A549 (cell line): ENCODE measurements at regions not wholly inside any gene's neighbourhood (a gene's known extent, or its start where the extent isn't known, plus 50 kb on each side); places are given as distances from the start of the nearest gene placed in this dataset.

ENCODE experiments used
- ATAC-seq, 2 experiments: fragments of 200-7000 bp in 1 of 2; fragments of >200 bp in 1 of 2; cut with Nextera tagmentation in 1 of 2; cut with Tn5 transposase in 1 of 2; 3 replicates each; pipeline versions ENCODE4 v1.8.0 to v1.9.1; 2018 to 2020; ENCODE audit warnings: mild to moderate bottlenecking in 1 of 2, moderate library complexity in 1 of 2
- CTCF ChIA-PET: fragments of 300-600 bp; sonication (Branson Sonifier 250); formaldehyde crosslinking; extraction: SDS; loops from one replicate; lab custom pipeline; 2021; ENCODE audit warnings: antibody characterized with exemption, inconsistent platforms; lab: Yijun Ruan, JAX
- POLR2A ChIA-PET: fragments of 350-600 bp; formaldehyde crosslinking; extraction: SDS; loops from one replicate; lab custom pipeline; 2021; ENCODE audit warnings: antibody characterized with exemption, inconsistent platforms; lab: Yijun Ruan, JAX
- DNase-seq, 2 experiments: peaks; one replicate each; pipeline versions ENCODE4 v3.0.0 to v3.0.0-alpha.2; 2011 to 2016; ENCODE audit warnings: low read depth in 1 of 2, low spot score in 1 of 2
- FAIRE-seq: peaks from 2 replicates; lab custom pipeline; 2011; peaks lifted over from hg19 to GRCh38; lab: Jason Lieb, UNC
- H3K27ac ChIP-seq, 2 experiments: fragments of >200 bp; sonication (Bioruptor Twin); formaldehyde crosslinking; 3 replicates each; pipeline ENCODE4 v1.5.1; 2016 to 2017
- H3K4me1 ChIP-seq: fragments of >200 bp; sonication (Bioruptor Twin); formaldehyde crosslinking; 3 replicates; pipeline ENCODE4 v1.6.1; 2016
- H3K4me2 ChIP-seq: fragments of >200 bp; sonication (Bioruptor Twin); formaldehyde crosslinking; 3 replicates; pipeline ENCODE4 v1.6.1; 2016
- H3K4me3 ChIP-seq: fragments of >200 bp; sonication (Bioruptor Twin); formaldehyde crosslinking; 3 replicates; pipeline ENCODE4 v1.5.1; 2016
- H3K9me3 ChIP-seq: fragments of >200 bp; sonication (Bioruptor Twin); formaldehyde crosslinking; 3 replicates; pipeline ENCODE4 v1.6.1; 2016
- ATOH8 ChIP-seq: fragments of 250-450 bp; sonication (Bioruptor Pico); IDR thresholded peaks from 2 replicates; pipeline ENCODE4 v1.5.0; 2020; ENCODE audit warnings: low read depth, mild to moderate bottlenecking, moderate library complexity
- BHLHE40 ChIP-seq: IDR thresholded peaks from 2 replicates; pipeline ENCODE4 v1.6.1; 2012; ENCODE audit warnings: low read depth, low read length, inconsistent platforms
- CHD2 ChIP-seq: fragments of 150-350 bp; IDR thresholded peaks from 2 replicates; pipeline ENCODE4 v1.6.1; 2014; ENCODE audit warnings: low read length; ENCODE audit not compliant: partially characterized antibody
- CHD4 ChIP-seq: fragments of 200-600 bp; sonication (generic); IDR thresholded peaks from 2 replicates; pipeline ENCODE4 v1.6.1; 2016; ENCODE audit warnings: antibody characterized with exemption, mild to moderate bottlenecking, borderline replicate concordance
- E2F6 ChIP-seq: IDR thresholded peaks from 2 replicates; pipeline ENCODE4 v1.6.1; 2012; ENCODE audit warnings: low read depth, borderline replicate concordance
- EHMT2 ChIP-seq: fragments of 200-600 bp; sonication (generic); IDR thresholded peaks from 2 replicates; pipeline ENCODE4 v1.6.1; 2016; ENCODE audit warnings: antibody characterized with exemption, low read depth, mild to moderate bottlenecking, moderate library complexity
- ELK1 ChIP-seq: fragments of 150-350 bp; IDR thresholded peaks from 2 replicates; pipeline ENCODE4 v1.6.1; 2014; ENCODE audit warnings: low read depth, mild to moderate bottlenecking, low read length
- ESRRA ChIP-seq: fragments of 150-350 bp; IDR thresholded peaks from 2 replicates; pipeline ENCODE4 v1.6.1; 2014; ENCODE audit warnings: mild to moderate bottlenecking, low read length, borderline replicate concordance
- FOSB ChIP-seq: fragments of 250-450 bp; sonication (Bioruptor Pico); IDR thresholded peaks from 2 replicates; pipeline ENCODE4 v1.5.0; 2020; ENCODE audit warnings: mild to moderate bottlenecking, moderate library complexity
- FOXS1 ChIP-seq: fragments of 250-450 bp; sonication (Bioruptor Pico); IDR thresholded peaks from 2 replicates; pipeline ENCODE4 v1.5.0; 2020; ENCODE audit warnings: mild to moderate bottlenecking, moderate library complexity
- GATA3 ChIP-seq: IDR thresholded peaks from 2 replicates; pipeline ENCODE4 v1.6.1; 2012; ENCODE audit warnings: borderline replicate concordance
- JUN ChIP-seq, 2 experiments: fragments of >200 bp; sonication (Bioruptor Twin); formaldehyde crosslinking; IDR thresholded peaks; 2 replicates in 1 of 2; 3 replicates in 1 of 2; pipeline ENCODE4 v1.6.1; 2016 to 2017
- MAFK ChIP-seq: fragments of 450-650 bp; IDR thresholded peaks from 2 replicates; pipeline ENCODE4 v1.6.1; 2014; ENCODE audit not compliant: partially characterized antibody
- MAZ ChIP-seq: fragments of 150-350 bp; IDR thresholded peaks from 2 replicates; pipeline ENCODE4 v1.6.1; 2014; ENCODE audit warnings: antibody characterized with exemption, low read depth, low read length, borderline replicate concordance
- MYC ChIP-seq: IDR thresholded peaks from 2 replicates; pipeline ENCODE4 v1.6.1; 2012; ENCODE audit warnings: mild to moderate bottlenecking, inconsistent platforms, low read length, improper control_type of control experiment, borderline replicate concordance
- NR3C1 ChIP-seq: fragments of >200 bp; sonication (Bioruptor Twin); formaldehyde crosslinking; IDR thresholded peaks from 3 replicates; pipeline ENCODE4 v1.6.1; 2017
- PBX3 ChIP-seq: IDR thresholded peaks from 2 replicates; pipeline ENCODE4 v1.6.1; 2012
- POLR2A ChIP-seq: IDR thresholded peaks from 2 replicates; pipeline ENCODE4 v1.6.1; 2012; ENCODE audit warnings: mild to moderate bottlenecking, low read length
- POLR2AphosphoS2 ChIP-seq: conservative IDR thresholded peaks from 2 replicates; pipeline ENCODE4 v1.6.1; 2012; ENCODE audit warnings: low read length, improper control_type of control experiment, inconsistent platforms
- RAD21 ChIP-seq, 2 experiments: fragments of >200 bp in 1 of 2; sonication (Bioruptor Twin) in 1 of 2; formaldehyde crosslinking in 1 of 2; IDR thresholded peaks in 1 of 2; conservative IDR thresholded peaks in 1 of 2; 2 replicates in 1 of 2; 3 replicates in 1 of 2; pipeline ENCODE4 v1.6.1; 2012 to 2018; ENCODE audit warnings: inconsistent platforms in 1 of 2
- RCOR1 ChIP-seq: fragments of 150-350 bp; IDR thresholded peaks from 2 replicates; pipeline ENCODE4 v1.6.1; 2014; ENCODE audit warnings: antibody characterized with exemption, low read length, low read depth
- SMC3 ChIP-seq: fragments of >200 bp; sonication (Bioruptor Twin); formaldehyde crosslinking; IDR thresholded peaks from 3 replicates; pipeline ENCODE4 v1.6.1; 2018; ENCODE audit warnings: inconsistent platforms
- SREBF2 ChIP-seq: fragments of 450-650 bp; IDR thresholded peaks from 2 replicates; pipeline ENCODE4 v1.6.1; 2014; ENCODE audit warnings: mild to moderate bottlenecking, moderate library complexity
- TFCP2L1 ChIP-seq: fragments of 250-450 bp; sonication (Bioruptor Pico); IDR thresholded peaks from 2 replicates; pipeline ENCODE4 v1.5.0; 2021; ENCODE audit warnings: mild to moderate bottlenecking
- ZSCAN20 ChIP-seq: fragments of 250-450 bp; sonication (Bioruptor Pico); IDR thresholded peaks from 2 replicates; pipeline ENCODE4 v1.8.0; 2022; ENCODE audit warnings: mild to moderate bottlenecking, moderate library complexity
- WGBS: methylation state at CpG from one replicate; pipeline ENCODE4 v1.1.6; 2017; ENCODE audit errors: missing lambda C conversion rate; 5-methylcytosine and 5-hydroxymethylcytosine counted together
- TF ChIP-seq, protein P1 (sequence below): fragments of 250-450 bp; sonication (Bioruptor Pico); IDR thresholded peaks from 2 replicates; pipeline ENCODE4 v1.5.0; 2021; ENCODE audit warnings: mild to moderate bottlenecking, moderate library complexity, borderline replicate concordance

DNA sequence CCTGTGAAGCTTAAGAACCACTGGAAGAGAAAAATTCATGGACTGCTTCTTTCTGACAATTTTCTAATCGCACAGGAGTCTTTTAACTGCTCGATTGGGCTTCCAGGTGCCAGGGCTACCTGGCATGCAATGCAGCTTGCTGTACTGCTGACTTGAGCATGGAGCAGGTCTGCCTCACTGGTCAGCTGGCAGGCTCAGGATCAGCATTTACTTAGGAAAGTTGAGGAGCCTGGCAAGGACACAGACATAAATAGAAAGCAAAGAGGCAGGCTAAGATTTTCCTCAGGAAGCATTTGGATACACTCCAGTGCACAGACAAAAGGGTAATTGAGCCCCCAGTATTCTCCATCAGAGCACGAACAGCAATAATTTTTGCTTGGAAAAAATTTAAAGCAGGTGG lies 163.5 kb downstream of the CSNK2A3 start:
- H3K4me1 ChIP-seq = no peaks in the 10 kb centered on the region
- H3K9me3 ChIP-seq = peaks cover 19% of the 10 kb centered on the region; the same call in 2 of the 3 replicates
- H3K4me2 ChIP-seq = no peak overlapping the region
- WGBS = 0% methylated on average over 3 of the region's 3 CpGs
- H3K27ac ChIP-seq = no peak overlapping the region
- no peak for DNase-seq
- TF ChIP-seq ZSCAN20 (CRISPR knock-in tag) = no peak
- TF ChIP-seq PBX3 = no peak
- no peak for TF ChIP-seq GATA3
- no peak for TF ChIP-seq ELK1
- TF ChIP-seq CHD4 = no peak
- no peak for TF ChIP-seq CHD2
- TF ChIP-seq TFCP2L1 = no peak
- no peak for TF ChIP-seq MAFK
- TF ChIP-seq, protein P1, sequence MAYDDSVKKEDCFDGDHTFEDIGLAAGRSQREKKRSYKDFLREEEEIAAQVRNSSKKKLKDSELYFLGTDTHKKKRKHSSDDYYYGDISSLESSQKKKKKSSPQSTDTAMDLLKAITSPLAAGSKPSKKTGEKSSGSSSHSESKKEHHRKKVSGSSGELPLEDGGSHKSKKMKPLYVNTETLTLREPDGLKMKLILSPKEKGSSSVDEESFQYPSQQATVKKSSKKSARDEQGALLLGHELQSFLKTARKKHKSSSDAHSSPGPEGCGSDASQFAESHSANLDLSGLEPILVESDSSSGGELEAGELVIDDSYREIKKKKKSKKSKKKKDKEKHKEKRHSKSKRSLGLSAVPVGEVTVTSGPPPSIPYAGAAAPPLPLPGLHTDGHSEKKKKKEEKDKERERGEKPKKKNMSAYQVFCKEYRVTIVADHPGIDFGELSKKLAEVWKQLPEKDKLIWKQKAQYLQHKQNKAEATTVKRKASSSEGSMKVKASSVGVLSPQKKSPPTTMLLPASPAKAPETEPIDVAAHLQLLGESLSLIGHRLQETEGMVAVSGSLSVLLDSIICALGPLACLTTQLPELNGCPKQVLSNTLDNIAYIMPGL (CRISPR knock-in tag) = no peak
- no peak for ATAC-seq
- CTCF ChIA-PET = no interaction called here
- POLR2A ChIA-PET = no interaction called here
- no peak overlapping the region for H3K4me3 ChIP-seq
- FAIRE-seq = no peak

DNA sequence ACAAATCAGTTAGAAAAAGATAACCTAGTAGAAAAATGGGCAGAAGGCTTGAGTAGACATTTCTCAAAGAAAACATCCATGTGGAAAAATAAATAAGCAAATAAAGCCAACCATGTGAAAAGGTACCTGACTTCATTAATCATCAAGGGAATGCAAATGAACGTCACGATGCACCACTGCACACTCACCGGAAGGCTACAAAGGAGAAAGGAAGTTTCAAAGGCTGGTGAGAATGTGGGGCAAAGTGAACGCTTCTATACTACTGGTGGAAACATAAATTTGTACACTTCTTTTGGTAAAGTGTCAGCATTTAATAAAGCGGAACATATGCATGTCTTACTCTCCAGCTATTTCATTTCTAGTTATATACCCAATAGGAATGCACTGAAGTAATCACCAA lies 166.8 kb downstream of the CSNK2A3 start:
- FAIRE-seq (no peak), ATAC-seq (no peak), DNase-seq (no peak)
- H3K27ac ChIP-seq = no peak overlapping the region
- ChIA-PET CTCF (no interaction called here), POLR2A (no interaction called here)
- TF ChIP-seq SREBF2 (no peak), RCOR1 (no peak), SMC3 (no peak), PBX3 (no peak), EHMT2 (no peak), FOXS1 (no peak), POLR2A (no peak)
- WGBS = 73% methylated on average over 5 of the region's 5 CpGs
- no peak overlapping the region for H3K4me2 ChIP-seq
- H3K4me3 ChIP-seq = no peak overlapping the region
- no peaks in the 10 kb centered on the region for H3K4me1 ChIP-seq
- peaks cover 11% of the 10 kb centered on the region; the same call in 2 of the 3 replicates for H3K9me3 ChIP-seq

DNA sequence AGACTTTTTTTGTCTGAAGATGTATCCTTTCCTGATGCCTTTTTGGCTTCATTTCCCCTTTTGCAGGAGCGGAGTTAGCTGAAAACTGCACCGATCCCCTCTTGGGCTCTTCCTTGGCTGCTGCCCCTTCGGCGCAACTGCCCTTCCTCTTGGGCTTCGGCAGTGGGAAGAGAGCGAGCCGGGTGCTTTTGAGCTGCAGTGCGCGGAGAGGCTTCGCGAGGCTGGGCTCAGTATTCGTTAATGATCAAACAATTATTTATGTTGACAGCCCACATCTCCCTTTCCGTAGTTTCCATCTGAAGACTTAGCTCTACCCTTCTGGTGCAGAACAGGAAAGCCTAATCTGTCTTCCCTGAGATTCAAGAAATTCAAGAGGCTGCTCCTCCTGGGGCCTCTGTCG lies 170.8 kb downstream of the CSNK2A3 start:
- Histone ChIP-seq H3K4me1 (peaks cover 9% of the 10 kb centered on the region; the same call in 1 of the 3 replicates), H3K27ac (no peak overlapping the region), H3K4me2 (no peak overlapping the region), H3K4me3 (no peak overlapping the region), H3K9me3 (no peaks in the 10 kb centered on the region)
- POLR2A ChIA-PET = no interaction called here
- WGBS = 76% methylated on average over 14 of the region's 14 CpGs
- FAIRE-seq (no peak), ATAC-seq (no peak), DNase-seq (no peak)
- CTCF ChIA-PET = interaction anchor here (1.1 to 1.3 kb wide), 2 partner anchors 17 to 20 kb away, joined by 3 to 4 read pairs; no protein-coding TSS in a partner anchor
- no peak for TF ChIP-seq NR3C1
- no peak for TF ChIP-seq SMC3
- no peak for TF ChIP-seq ATOH8 (CRISPR knock-in tag)
- TF ChIP-seq MAZ = no peak
- no peak for TF ChIP-seq POLR2AphosphoS2
- TF ChIP-seq, protein P1 (CRISPR knock-in tag) = no peak
- TF ChIP-seq RAD21 (conservative IDR thresholded peaks at IDR 0.05 in 1 of 2, IDR thresholded peaks at IDR 0.05 in 1 of 2) = no peak
- TF ChIP-seq BHLHE40 = no peak
- no peak for TF ChIP-seq JUN (IDR thresholded peaks at IDR 0.05)
- no peak for TF ChIP-seq POLR2A
- TF ChIP-seq EHMT2 = no peak
- TF ChIP-seq FOXS1 = no peak
- no peak for TF ChIP-seq MAFK
- no peak for TF ChIP-seq ESRRA
- no peak for TF ChIP-seq MYC
- TF ChIP-seq FOSB (CRISPR knock-in tag) = no peak
- no peak for TF ChIP-seq E2F6
